Panc1 (cell line): ENCODE measurements at regions not wholly inside any gene's neighbourhood (a gene's known extent, or its start where the extent isn't known, plus 50 kb on each side); places are given as distances from the start of the nearest gene placed in this dataset.

Experiments used
- ATAC-seq: fragments of 200-7000 bp; cut with Tn5 transposase; 2 replicates; pipeline ENCODE4 v1.9.1; 2020; ENCODE audit warnings: mild to moderate bottlenecking, moderate library complexity
- BruUV-seq: library from RNA; stranded (reverse); fragments of 400-500 nt; replicated peaks from 2 replicates; lab custom pipeline; 2021; lab: Mats Ljungman, UMichigan
- CTCF ChIA-PET: fragments of 300-600 bp; sonication (Branson Sonifier 250); formaldehyde crosslinking; loops from one replicate; lab custom pipeline; 2022; ENCODE audit warnings: antibody characterized with exemption; lab: Charles Lee
- POLR2A ChIA-PET: fragments of 300-600 bp; sonication (Branson Sonifier 250); formaldehyde crosslinking; loops from one replicate; lab custom pipeline; 2022; ENCODE audit warnings: antibody characterized with exemption; lab: Charles Lee
- DNase-seq: peaks from one replicate; pipeline ENCODE4 v3.0.0-alpha.2; 2010; ENCODE audit warnings: low read depth, low spot score
- H3K27ac ChIP-seq: 2 replicates; pipeline ENCODE4 v1.5.1; 2011; ENCODE audit warnings: mild to moderate bottlenecking, low read length, inconsistent platforms
- H3K27me3 ChIP-seq: fragments of 200-500 bp; sonication (Bioruptor generic); 2 replicates; pipeline ENCODE4 v1.6.0; 2014; ENCODE audit warnings: low read length, inconsistent platforms; ENCODE audit not compliant: control insufficient read depth, insufficient read depth
- H3K36me3 ChIP-seq: fragments of 200-500 bp; sonication (Bioruptor generic); 2 replicates; pipeline ENCODE4 v1.5.1; 2014; ENCODE audit warnings: inconsistent platforms, mild to moderate bottlenecking, low read length, moderate library complexity; ENCODE audit not compliant: control insufficient read depth, insufficient read depth
- H3K4me1 ChIP-seq: 2 replicates; pipeline ENCODE4 v1.5.1; 2011; ENCODE audit warnings: inconsistent platforms, mild to moderate bottlenecking, low read length, moderate library complexity; ENCODE audit not compliant: control insufficient read depth, insufficient read depth
- H3K4me3 ChIP-seq, 2 experiments: 2 replicates each; pipeline ENCODE4 v1.5.1; 2011 to 2012; ENCODE audit warnings: low read depth in 2 of 2, low read length in 2 of 2, mild to moderate bottlenecking in 2 of 2, inconsistent platforms in 1 of 2, moderate library complexity in 1 of 2
- H3K9me3 ChIP-seq: fragments of 200-500 bp; sonication (Bioruptor generic); 2 replicates; pipeline ENCODE4 v1.5.1; 2014; ENCODE audit warnings: low read depth, mild to moderate bottlenecking, inconsistent platforms, low read length, moderate library complexity; ENCODE audit not compliant: control insufficient read depth, insufficient read depth
- CTCF ChIP-seq: fragments of 450-650 bp; IDR thresholded peaks from 2 replicates; pipeline ENCODE4 v1.5.1; 2017; ENCODE audit warnings: mild to moderate bottlenecking
- POLR2AphosphoS5 ChIP-seq: IDR thresholded peaks from 2 replicates; pipeline ENCODE4 v1.6.1; 2012; ENCODE audit warnings: mild to moderate bottlenecking, low read depth, low read length, moderate library complexity
- SIN3A ChIP-seq: IDR thresholded peaks from 2 replicates; pipeline ENCODE4 v1.6.1; 2012; ENCODE audit warnings: low read depth, mild to moderate bottlenecking, low read length, moderate library complexity, borderline replicate concordance; ENCODE audit not compliant: insufficient read depth
- TCF7L2 ChIP-seq: IDR thresholded peaks from 2 replicates; pipeline ENCODE4 v1.6.1; 2011; ENCODE audit warnings: mild to moderate bottlenecking, low read depth, low read length, inconsistent platforms
- in situ Hi-C: cut with HindIII; loops from 2 replicates; pipeline ENCODE4 v1.10.0; 2016; ENCODE audit warnings: low sequenced_read_pairs, low pct_unique_long_range_greater_than_20kb
- intact Hi-C: fragments of 100-400 bp; cut with micrococcal nuclease; formaldehyde crosslinking; loops from one replicate; pipeline ENCODE4 v1.10.0; 2022; ENCODE audit not compliant: unreplicated experiment
- TF ChIP-seq, protein P1 (sequence below), 2 experiments: IDR thresholded peaks; 2 replicates each; pipeline ENCODE4 v1.6.1; 2011 to 2012; ENCODE audit warnings: low read depth in 2 of 2, control low read depth in 1 of 2, low read length in 1 of 2, mild to moderate bottlenecking in 1 of 2, moderate library complexity in 1 of 2; ENCODE audit not compliant: insufficient read depth in 1 of 2

GRCh38 chr5:28374492-28374967 is 1336.1 kb upstream of the CDH9 start:
- POLR2A ChIA-PET, result no interaction called here
- in situ Hi-C loops, result no loop called here
- DNase-seq (no peak), ATAC-seq (no peak)
- Histone ChIP-seq H3K36me3 (no peaks in the 10 kb centered on the region), H3K27me3 (no peaks in the 10 kb centered on the region), H3K4me1 (no peaks in the 10 kb centered on the region), H3K9me3 (no peaks in the 10 kb centered on the region), H3K4me3 (no peak overlapping the region), H3K27ac (no peak overlapping the region)
- BruUV-seq, result no TSS peak
- no peak for TF ChIP-seq CTCF
- TF ChIP-seq POLR2AphosphoS5, result no peak
- TF ChIP-seq, protein P1, sequence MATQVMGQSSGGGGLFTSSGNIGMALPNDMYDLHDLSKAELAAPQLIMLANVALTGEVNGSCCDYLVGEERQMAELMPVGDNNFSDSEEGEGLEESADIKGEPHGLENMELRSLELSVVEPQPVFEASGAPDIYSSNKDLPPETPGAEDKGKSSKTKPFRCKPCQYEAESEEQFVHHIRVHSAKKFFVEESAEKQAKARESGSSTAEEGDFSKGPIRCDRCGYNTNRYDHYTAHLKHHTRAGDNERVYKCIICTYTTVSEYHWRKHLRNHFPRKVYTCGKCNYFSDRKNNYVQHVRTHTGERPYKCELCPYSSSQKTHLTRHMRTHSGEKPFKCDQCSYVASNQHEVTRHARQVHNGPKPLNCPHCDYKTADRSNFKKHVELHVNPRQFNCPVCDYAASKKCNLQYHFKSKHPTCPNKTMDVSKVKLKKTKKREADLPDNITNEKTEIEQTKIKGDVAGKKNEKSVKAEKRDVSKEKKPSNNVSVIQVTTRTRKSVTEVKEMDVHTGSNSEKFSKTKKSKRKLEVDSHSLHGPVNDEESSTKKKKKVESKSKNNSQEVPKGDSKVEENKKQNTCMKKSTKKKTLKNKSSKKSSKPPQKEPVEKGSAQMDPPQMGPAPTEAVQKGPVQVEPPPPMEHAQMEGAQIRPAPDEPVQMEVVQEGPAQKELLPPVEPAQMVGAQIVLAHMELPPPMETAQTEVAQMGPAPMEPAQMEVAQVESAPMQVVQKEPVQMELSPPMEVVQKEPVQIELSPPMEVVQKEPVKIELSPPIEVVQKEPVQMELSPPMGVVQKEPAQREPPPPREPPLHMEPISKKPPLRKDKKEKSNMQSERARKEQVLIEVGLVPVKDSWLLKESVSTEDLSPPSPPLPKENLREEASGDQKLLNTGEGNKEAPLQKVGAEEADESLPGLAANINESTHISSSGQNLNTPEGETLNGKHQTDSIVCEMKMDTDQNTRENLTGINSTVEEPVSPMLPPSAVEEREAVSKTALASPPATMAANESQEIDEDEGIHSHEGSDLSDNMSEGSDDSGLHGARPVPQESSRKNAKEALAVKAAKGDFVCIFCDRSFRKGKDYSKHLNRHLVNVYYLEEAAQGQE (IDR thresholded peaks at IDR 0.05; ENCODE audit: insufficient read depth in 1 of 2, low read depth in 2 of 2, low read length in 1 of 2), result no peak
- no peak for TF ChIP-seq TCF7L2
- no peak for TF ChIP-seq SIN3A
- CTCF ChIA-PET, result no interaction called here
- intact Hi-C loops, result no loop called here

- BruUV-seq, result no TSS peak
- in situ Hi-C loops (no loop called here), intact Hi-C loops (no loop called here)
- ChIA-PET POLR2A (no interaction called here), CTCF (no interaction called here)
- Histone ChIP-seq H3K36me3 (no peaks in the 10 kb centered on the region; the same call in 1 of the 2 replicates), H3K4me3 (no peak overlapping the region), H3K4me1 (no peaks in the 10 kb centered on the region), H3K9me3 (no peaks in the 10 kb centered on the region), H3K27me3 (no peaks in the 10 kb centered on the region), H3K27ac (no peak overlapping the region)
- no peak for ATAC-seq
- no peak for DNase-seq
- no peak for TF ChIP-seq SIN3A
- TF ChIP-seq, protein P1 (IDR thresholded peaks at IDR 0.05; ENCODE audit: insufficient read depth in 1 of 2, low read depth in 2 of 2, low read length in 1 of 2), result no peak
- no peak for TF ChIP-seq CTCF
- TF ChIP-seq POLR2AphosphoS5, result no peak
- TF ChIP-seq TCF7L2, result no peak
Observed at GRCh38 chr5:28370896-28371295, 1332.5 kb upstream of the CDH9 start.
